IPS-18a (cell line): ENCODE measurements at regions not wholly inside any gene's neighbourhood (a gene's known extent, or its start where the extent isn't known, plus 50 kb on each side); places are given as distances from the start of the nearest gene placed in this dataset.

ENCODE experiments used
- H3K27ac ChIP-seq: one replicate; pipeline ENCODE4 v1.5.1; 2013; ENCODE audit warnings: low read length
- H3K27me3 ChIP-seq: one replicate; pipeline ENCODE4 v1.6.1; 2013; ENCODE audit warnings: mild to moderate bottlenecking, low read length; ENCODE audit not compliant: control insufficient read depth, insufficient read depth
- H3K36me3 ChIP-seq: one replicate; pipeline ENCODE4 v1.6.1; 2013; ENCODE audit warnings: low read depth, low read length; ENCODE audit not compliant: control insufficient read depth
- H3K4me1 ChIP-seq: one replicate; pipeline ENCODE4 v1.6.1; 2013; ENCODE audit warnings: low read depth, low read length; ENCODE audit not compliant: control insufficient read depth
- H3K4me3 ChIP-seq: one replicate; pipeline ENCODE4 v1.5.1; 2013; ENCODE audit warnings: low read length
- H3K9ac ChIP-seq: one replicate; pipeline ENCODE4 v1.6.1; 2013; ENCODE audit warnings: mild to moderate bottlenecking, low read length, moderate library complexity
- H3K9me3 ChIP-seq: one replicate; pipeline ENCODE4 v1.6.1; 2013; ENCODE audit warnings: low read depth, low read length; ENCODE audit not compliant: control insufficient read depth

DNA sequence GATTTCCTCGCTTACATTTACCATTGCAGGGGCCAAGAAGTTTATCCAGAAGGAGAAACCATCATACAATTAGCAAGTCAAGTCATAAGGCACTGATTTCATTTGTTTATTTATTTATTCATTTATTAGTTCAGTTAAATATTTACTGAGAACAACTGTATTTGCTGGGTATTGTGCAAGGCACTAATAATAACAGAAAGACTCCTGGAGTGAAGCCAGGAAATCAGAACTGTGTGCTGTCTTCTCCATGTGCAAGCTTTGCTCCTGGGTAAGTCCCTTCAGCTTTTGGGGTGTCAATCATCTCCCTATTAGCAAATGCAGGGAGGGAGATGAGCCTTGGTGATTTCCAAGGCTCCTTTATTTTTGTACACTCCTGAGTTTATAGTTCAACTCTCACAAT is 341.6 kb upstream of the MEIS1 start:
- no peak overlapping the region for H3K4me3 ChIP-seq
- no peak overlapping the region for H3K27ac ChIP-seq
- no peaks in the 10 kb centered on the region for H3K36me3 ChIP-seq
- H3K27me3 ChIP-seq: no peaks in the 10 kb centered on the region
- no peak overlapping the region for H3K9ac ChIP-seq
- H3K9me3 ChIP-seq: no peaks in the 10 kb centered on the region
- no peaks in the 10 kb centered on the region for H3K4me1 ChIP-seq

DNA sequence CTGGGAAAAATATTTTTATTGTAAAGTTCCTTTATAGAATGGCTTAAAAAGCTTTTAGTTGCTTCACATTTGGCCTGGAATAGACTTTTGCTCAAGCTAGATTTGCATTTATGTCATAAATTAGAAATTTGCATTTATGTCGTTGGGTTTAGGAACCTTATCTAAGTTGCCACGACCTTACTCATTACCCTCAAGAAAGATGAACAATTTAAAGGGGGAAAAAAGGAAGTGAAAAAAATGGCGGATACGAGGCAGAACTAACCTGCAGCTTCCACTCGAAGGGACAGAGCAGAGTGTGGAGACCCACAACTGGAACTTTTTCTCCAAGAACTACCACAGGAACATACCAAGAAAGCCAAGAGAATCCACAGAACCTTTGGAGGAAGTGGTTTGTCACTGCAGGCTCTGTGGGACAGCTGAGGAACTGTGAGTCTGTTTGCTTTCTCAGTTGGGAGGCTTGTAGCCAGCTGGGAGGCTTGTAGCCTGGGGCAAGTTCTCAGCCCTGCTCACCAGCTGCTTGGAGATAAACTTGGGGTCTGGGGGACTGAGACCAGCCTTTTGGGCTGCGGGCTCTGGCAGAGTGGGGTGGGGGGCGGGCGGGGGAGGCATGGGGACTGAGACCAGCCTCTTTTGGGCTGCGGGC is 349.9 kb upstream of the MEIS1 start:
- no peaks in the 10 kb centered on the region for H3K4me1 ChIP-seq
- no peak overlapping the region for H3K9ac ChIP-seq
- no peaks in the 10 kb centered on the region for H3K27me3 ChIP-seq
- H3K9me3 ChIP-seq: no peaks in the 10 kb centered on the region
- no peak overlapping the region for H3K27ac ChIP-seq
- no peak overlapping the region for H3K4me3 ChIP-seq
- H3K36me3 ChIP-seq: no peaks in the 10 kb centered on the region

DNA sequence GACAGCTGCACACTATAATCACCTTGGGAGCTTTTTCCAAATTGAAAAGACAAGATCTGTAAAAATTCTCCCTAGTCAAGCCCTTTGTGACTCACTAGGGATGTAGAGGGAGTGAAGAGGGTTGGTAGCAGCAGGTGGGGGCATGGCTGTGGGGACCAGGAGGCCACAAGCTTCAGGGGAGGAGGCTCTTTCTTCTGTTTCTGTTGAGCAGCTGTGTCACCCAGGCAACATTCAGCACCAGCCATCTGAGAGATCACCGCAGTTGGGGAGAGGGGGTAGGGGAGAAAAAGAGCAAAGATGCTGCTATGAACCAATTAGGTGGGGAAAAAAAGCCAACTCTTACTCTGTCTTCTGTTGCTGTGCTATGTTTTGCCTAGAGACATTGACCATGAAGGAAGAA is 352.3 kb upstream of the MEIS1 start:
- Histone ChIP-seq H3K9ac (no peak overlapping the region), H3K9me3 (no peaks in the 10 kb centered on the region), H3K36me3 (no peaks in the 10 kb centered on the region), H3K27ac (no peak overlapping the region), H3K27me3 (no peaks in the 10 kb centered on the region), H3K4me1 (no peaks in the 10 kb centered on the region), H3K4me3 (no peak overlapping the region)

DNA sequence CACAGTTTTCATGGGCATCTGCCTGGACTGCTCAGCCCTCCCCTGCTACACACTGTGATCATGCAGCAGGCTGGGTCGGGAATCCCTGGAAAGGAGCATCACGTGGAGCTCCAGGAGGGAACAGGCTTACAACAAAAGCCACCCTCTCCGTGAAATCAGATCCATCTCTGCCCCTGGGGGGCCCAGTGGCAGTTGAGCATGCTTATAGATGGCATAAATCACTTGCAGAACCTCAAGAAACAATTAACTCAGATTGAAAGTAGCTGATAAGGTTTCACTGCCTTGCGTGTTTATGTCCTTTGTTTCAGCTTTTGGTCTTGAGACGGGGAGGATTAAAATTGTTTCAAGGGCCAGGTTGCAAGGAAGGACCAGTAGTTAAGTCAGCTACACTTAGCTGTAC is 354.8 kb upstream of the MEIS1 start:
- Histone ChIP-seq H3K4me1 (no peaks in the 10 kb centered on the region), H3K9me3 (no peaks in the 10 kb centered on the region), H3K27me3 (no peaks in the 10 kb centered on the region), H3K27ac (no peak overlapping the region), H3K36me3 (no peaks in the 10 kb centered on the region), H3K9ac (no peak overlapping the region), H3K4me3 (no peak overlapping the region)

DNA sequence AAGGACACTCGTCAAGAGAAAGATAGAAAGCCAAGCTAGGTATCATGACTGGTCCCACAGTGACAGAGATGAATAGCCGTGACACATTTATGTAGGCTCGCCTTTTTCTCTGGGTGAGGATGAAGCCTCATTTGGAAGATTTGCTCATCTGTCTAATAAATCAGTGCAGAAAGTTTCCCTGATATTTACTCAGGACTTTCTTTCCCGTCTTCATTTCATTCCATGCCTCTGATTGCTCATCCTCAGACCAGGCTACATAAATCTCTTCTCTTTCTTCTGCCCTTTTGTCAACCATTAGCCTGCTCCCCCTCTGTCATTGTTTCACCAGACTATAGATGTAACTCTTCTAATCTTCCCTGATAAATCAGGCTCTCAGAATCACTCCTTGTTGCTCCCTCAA is 361.8 kb upstream of the MEIS1 start:
- Histone ChIP-seq H3K9ac (no peak overlapping the region), H3K9me3 (no peaks in the 10 kb centered on the region), H3K27ac (no peak overlapping the region), H3K27me3 (no peaks in the 10 kb centered on the region), H3K4me1 (peaks cover 11% of the 10 kb centered on the region), H3K36me3 (no peaks in the 10 kb centered on the region), H3K4me3 (no peak overlapping the region)

DNA sequence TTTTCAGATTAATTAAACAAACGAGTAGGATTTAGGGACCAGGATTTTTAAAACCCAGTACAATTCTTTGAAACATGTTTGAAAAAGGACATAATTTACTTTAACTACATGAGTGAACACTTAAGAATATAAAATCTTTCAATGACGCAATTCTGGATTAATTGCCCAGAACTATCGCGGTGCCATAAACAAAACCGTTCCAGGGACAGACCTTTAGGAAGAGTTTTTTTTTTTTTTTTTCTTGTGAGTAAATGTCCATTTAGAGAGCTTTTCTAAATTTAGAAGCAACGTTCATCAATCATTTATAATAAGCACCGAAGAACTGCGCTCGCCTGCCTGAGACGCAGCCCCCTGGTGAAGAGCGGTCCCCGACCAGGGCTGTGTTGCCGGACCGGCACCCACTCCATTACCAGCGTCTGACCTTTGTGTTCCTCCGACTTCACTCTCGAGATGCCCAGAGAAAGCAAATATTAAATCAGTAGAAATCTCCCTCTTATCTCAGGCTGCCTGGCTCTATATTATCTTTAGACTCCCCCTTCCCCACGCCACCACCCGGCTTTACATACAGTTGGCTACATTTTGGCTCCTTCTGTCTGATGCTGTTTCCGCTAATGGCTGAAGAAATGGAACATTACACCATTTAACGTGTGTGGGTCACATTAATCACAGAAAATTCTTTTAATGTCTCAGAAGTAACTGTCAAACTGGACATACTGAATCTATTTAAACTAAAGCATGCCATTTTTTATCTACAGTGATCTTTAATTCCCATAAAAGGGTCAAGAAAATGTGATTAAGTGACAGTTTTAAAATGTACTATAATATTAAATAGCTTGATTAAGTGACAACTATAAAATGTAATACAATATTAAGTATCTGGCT is 364.0 kb upstream of the MEIS1 start:
- Histone ChIP-seq H3K9ac (no peak overlapping the region), H3K36me3 (no peaks in the 10 kb centered on the region), H3K4me1 (peaks cover 14% of the 10 kb centered on the region), H3K27me3 (no peaks in the 10 kb centered on the region), H3K27ac (no peak overlapping the region), H3K4me3 (no peak overlapping the region), H3K9me3 (no peaks in the 10 kb centered on the region)

DNA sequence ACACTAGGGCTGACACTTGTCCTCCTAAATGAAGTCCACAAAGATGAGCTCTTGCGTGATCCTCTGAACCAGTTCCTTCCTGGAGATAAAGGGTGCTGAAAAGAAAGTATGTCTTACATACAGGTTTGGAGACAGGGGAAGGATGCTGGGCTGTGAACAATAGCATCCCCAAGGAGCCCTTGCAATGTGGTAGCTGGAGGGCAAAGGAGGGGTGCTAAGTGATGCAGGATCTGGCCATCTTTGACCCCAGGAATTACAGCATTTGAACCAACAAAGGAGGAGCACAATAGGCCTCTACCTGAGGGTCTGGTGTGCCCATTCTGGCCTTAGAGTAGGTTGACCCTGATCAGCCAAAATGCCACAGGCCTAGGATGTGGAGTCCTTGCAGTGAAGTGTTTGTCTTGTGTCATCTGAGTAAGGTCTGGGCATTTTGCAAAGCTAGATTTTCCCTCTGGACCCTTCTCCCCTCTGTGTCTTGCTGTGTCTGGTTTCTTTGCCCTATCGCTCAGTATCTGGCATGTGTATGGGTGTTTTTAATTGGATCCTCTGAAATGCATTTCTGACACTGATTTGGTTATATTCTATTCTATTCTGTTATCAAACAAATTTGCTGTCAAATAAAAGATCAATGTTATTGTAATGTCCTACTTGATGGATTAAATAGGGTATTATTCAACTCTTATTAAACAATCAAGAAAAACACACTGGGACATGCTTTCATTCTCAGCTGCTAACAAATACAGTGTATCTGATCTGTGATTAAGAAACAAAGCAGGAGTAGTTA is 364.8 kb upstream of the MEIS1 start:
- no peak overlapping the region for H3K4me3 ChIP-seq
- no peaks in the 10 kb centered on the region for H3K36me3 ChIP-seq
- no peak overlapping the region for H3K9ac ChIP-seq
- H3K27ac ChIP-seq: no peak overlapping the region
- H3K9me3 ChIP-seq: no peaks in the 10 kb centered on the region
- no peaks in the 10 kb centered on the region for H3K27me3 ChIP-seq
- H3K4me1 ChIP-seq: peaks cover 14% of the 10 kb centered on the region

DNA sequence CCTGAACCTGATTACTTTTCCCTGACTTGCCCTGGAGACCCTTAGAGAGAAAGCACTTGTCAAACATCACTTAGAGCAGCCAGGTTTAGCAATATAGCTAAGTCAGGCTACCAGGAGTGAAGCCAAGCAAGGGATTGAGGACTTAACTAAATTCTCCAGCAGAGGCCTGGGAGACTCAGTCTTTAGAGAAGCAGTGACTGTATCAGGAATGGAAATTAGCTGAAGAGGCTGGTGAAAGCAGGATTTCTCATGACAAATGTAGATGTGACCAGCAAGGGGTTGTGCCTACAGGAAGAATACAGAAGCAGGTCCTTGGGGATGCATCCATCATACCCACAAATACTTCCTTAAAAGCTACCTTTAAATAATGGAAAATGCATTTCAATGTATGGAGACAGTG is 368.9 kb upstream of the MEIS1 start:
- Histone ChIP-seq H3K9ac (no peak overlapping the region), H3K27me3 (no peaks in the 10 kb centered on the region), H3K4me3 (no peak overlapping the region), H3K4me1 (peaks cover 14% of the 10 kb centered on the region), H3K36me3 (no peaks in the 10 kb centered on the region), H3K9me3 (no peaks in the 10 kb centered on the region), H3K27ac (no peak overlapping the region)

DNA sequence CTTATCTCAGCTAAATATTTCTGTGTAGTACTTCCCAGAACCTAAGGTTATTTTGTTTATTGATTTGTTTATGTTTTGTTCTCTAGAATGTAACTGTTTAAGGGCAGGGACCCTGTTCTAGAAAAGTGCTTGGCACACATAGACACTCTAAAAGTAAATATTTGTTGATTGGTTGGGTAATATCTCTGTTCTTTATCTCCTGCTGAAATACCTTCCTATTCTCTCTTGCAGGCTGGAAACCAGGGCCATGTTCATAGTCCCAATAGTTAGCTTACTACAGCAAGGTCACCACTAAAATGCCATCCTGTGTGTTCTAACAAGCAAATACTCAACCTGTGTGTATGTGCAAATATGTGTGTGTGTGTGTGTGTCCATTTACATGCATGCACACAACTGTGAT is 375.6 kb upstream of the MEIS1 start:
- Histone ChIP-seq H3K9me3 (no peaks in the 10 kb centered on the region), H3K27me3 (no peaks in the 10 kb centered on the region), H3K27ac (no peak overlapping the region), H3K9ac (no peak overlapping the region), H3K4me1 (no peaks in the 10 kb centered on the region), H3K4me3 (no peak overlapping the region), H3K36me3 (no peaks in the 10 kb centered on the region)

DNA sequence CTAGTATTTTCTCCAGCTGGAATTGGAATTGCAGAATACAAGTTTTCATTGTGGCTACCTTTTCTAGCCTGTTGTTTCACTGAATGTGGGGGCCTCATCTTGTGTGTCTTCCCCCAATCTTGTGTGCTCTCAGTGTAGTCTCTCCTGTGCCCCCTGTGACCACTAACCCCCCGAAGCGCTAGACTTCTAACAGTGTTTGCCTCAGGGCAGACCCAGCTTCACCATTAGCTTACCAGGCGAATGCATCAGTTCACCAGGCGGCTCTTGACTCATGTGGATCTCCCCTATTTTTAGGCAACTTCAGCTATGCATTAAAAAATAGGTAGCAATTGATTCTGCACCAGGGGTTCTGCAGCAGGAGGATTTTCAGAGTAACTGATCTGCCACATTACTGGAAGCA is 376.2 kb upstream of the MEIS1 start:
- no peaks in the 10 kb centered on the region for H3K4me1 ChIP-seq
- H3K27ac ChIP-seq: no peak overlapping the region
- H3K36me3 ChIP-seq: no peaks in the 10 kb centered on the region
- H3K27me3 ChIP-seq: no peaks in the 10 kb centered on the region
- H3K9me3 ChIP-seq: no peaks in the 10 kb centered on the region
- no peak overlapping the region for H3K4me3 ChIP-seq
- no peak overlapping the region for H3K9ac ChIP-seq

DNA sequence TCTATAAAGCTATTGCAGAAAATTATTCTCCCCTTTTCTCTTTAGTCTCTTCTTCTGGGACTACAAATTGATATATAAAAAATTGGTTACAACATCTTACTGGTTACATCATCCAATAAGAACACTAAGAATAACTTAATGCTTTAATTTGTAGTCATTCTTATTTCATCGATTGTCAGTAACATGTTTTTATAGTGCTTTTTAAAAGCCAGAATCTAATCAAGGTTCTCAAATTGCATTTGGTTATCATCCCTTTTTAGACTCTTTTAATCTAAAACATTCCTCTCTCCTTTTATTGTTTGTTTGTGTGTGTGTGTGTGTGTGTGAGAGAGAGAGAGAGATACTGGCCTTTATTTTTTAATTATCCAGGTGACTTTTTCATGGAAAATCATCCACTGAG is 377.1 kb upstream of the MEIS1 start:
- Histone ChIP-seq H3K4me1 (no peaks in the 10 kb centered on the region), H3K27me3 (no peaks in the 10 kb centered on the region), H3K27ac (no peak overlapping the region), H3K9ac (no peak overlapping the region), H3K4me3 (no peak overlapping the region), H3K36me3 (no peaks in the 10 kb centered on the region), H3K9me3 (no peaks in the 10 kb centered on the region)
